Hepatocyte (in vitro differentiated cells): ENCODE measurements at regions not wholly inside any gene's neighbourhood (a gene's known extent, or its start where the extent isn't known, plus 50 kb on each side); places are given as distances from the start of the nearest gene placed in this dataset.

Experiments used
- EZH2phosphoT487 ChIP-seq: fragments of 200-600 bp; sonication (generic); IDR thresholded peaks from one replicate; pipeline ENCODE4 v1.6.1; 2018; ENCODE audit warnings: antibody characterized with exemption, mild to moderate bottlenecking, low read depth, moderate library complexity; ENCODE audit not compliant: unreplicated experiment, severe bottlenecking
- TF ChIP-seq, protein P1 (sequence below): fragments of 200-600 bp; sonication (generic); IDR thresholded peaks from 2 replicates; pipeline ENCODE4 v1.5.1; 2016; ENCODE audit warnings: antibody characterized with exemption, mild to moderate bottlenecking; ENCODE audit not compliant: poor library complexity

DNA sequence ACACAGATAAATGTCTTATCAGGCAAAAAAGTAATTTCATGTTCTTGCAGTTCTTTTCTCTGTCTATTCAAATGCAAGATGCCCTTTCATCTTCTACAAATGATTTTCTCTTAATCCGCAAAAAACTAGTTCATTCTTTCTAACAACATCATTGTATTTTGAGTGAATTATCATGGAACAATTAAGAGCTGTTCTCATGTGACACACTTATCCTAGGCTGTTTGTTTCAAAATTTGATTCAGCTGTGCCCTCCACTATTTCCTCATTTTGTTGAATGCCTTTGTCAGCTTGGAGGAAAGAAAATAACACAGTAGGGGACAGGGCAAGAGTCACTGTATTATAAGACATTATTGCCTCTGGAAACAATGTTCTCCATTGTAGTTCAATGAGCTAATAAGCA is 396.9 kb downstream of the KCTD12 start:
- TF ChIP-seq, protein P1, sequence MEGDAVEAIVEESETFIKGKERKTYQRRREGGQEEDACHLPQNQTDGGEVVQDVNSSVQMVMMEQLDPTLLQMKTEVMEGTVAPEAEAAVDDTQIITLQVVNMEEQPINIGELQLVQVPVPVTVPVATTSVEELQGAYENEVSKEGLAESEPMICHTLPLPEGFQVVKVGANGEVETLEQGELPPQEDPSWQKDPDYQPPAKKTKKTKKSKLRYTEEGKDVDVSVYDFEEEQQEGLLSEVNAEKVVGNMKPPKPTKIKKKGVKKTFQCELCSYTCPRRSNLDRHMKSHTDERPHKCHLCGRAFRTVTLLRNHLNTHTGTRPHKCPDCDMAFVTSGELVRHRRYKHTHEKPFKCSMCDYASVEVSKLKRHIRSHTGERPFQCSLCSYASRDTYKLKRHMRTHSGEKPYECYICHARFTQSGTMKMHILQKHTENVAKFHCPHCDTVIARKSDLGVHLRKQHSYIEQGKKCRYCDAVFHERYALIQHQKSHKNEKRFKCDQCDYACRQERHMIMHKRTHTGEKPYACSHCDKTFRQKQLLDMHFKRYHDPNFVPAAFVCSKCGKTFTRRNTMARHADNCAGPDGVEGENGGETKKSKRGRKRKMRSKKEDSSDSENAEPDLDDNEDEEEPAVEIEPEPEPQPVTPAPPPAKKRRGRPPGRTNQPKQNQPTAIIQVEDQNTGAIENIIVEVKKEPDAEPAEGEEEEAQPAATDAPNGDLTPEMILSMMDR: no peak
- no peak for TF ChIP-seq EZH2phosphoT487
